Suprapubic skin (tissue), 4 donors: ENCODE measurements at regions not wholly inside any gene's neighbourhood (a gene's known extent, or its start where the extent isn't known, plus 50 kb on each side); places are given as distances from the start of the nearest gene placed in this dataset.

Experiments
- CTCF ChIP-seq, 2 donors: fragments of 200-600 bp in 1 of 2; fragments of 450-650 bp in 1 of 2; sonication (generic) in 1 of 2; IDR thresholded peaks; one replicate each; pipeline ENCODE4 v1.5.1; 2016 to 2019; ENCODE audit warnings: antibody characterized with exemption in 2 of 2, mild to moderate bottlenecking in 1 of 2, moderate library complexity in 1 of 2
- POLR2A ChIP-seq, 2 donors: fragments of 450-650 bp; IDR thresholded peaks; one replicate each; pipeline ENCODE4 v1.6.1; 2017; ENCODE audit warnings: antibody characterized with exemption in 2 of 2, mild to moderate bottlenecking in 2 of 2, moderate library complexity in 2 of 2
- POLR2AphosphoS5 ChIP-seq, 3 donors: sonication (generic); formaldehyde crosslinking; IDR thresholded peaks; one replicate each; pipeline ENCODE4 v1.6.1; 2017; ENCODE audit warnings: antibody characterized with exemption in 3 of 3

- TF ChIP-seq CTCF (IDR thresholded peaks at IDR 0.05) (no peak), POLR2A (IDR thresholded peaks at IDR 0.05) (no peak), POLR2AphosphoS5 (IDR thresholded peaks at IDR 0.05) (no peak)
Observed at GRCh38 chr11:97218011-97218410, 828.2 kb downstream of the JRKL start.
